Peyer's patch (tissue), 4 donors: ENCODE measurements at regions not wholly inside any gene's neighbourhood (a gene's known extent, or its start where the extent isn't known, plus 50 kb on each side); places are given as distances from the start of the nearest gene placed in this dataset.

Experiments used
- DNase-seq, 3 donors: peaks; one replicate each; pipeline ENCODE4 v3.0.0-alpha.2; 2017 to 2019
- H3K27ac ChIP-seq, 4 donors: fragments of 200-600 bp; sonication (generic); one replicate each; pipeline ENCODE4 v1.5.1; 2016 to 2019
- H3K27me3 ChIP-seq, 2 donors: fragments of 200-600 bp; sonication (generic); one replicate each; pipeline ENCODE4 v1.5.1; 2019
- H3K36me3 ChIP-seq, 3 donors: fragments of 200-600 bp; sonication (generic); one replicate each; pipeline ENCODE4 v1.5.1; 2016 to 2019
- H3K4me1 ChIP-seq, 4 donors: fragments of 200-600 bp; sonication (generic); one replicate each; pipeline ENCODE4 v1.5.1; 2016 to 2019
- H3K4me3 ChIP-seq, 4 donors: fragments of 200-600 bp; sonication (generic); 1 replicate in 3 of 4; 2 replicates in 1 of 4; pipeline ENCODE4 v1.5.1; 2016 to 2019; ENCODE audit warnings: mild to moderate bottlenecking in 1 of 4
- H3K9me3 ChIP-seq, 4 donors: fragments of 200-600 bp; sonication (generic); one replicate each; pipeline ENCODE4 v1.5.1; 2016 to 2019; ENCODE audit warnings: mild to moderate bottlenecking in 1 of 4
- POLR2A ChIP-seq, 2 donors: fragments of 450-650 bp; IDR thresholded peaks; one replicate each; pipeline ENCODE4 v1.5.1; 2017; ENCODE audit warnings: antibody characterized with exemption in 2 of 2, mild to moderate bottlenecking in 2 of 2, moderate library complexity in 2 of 2
- TF ChIP-seq, protein P1 (sequence below), 6 experiments: fragments of 450-650 bp in 4 of 6; fragments of 200-600 bp in 2 of 6; sonication (generic) in 1 of 6; IDR thresholded peaks; one replicate each; pipeline ENCODE4 v1.5.1; 2017 to 2019; ENCODE audit warnings: antibody characterized with exemption in 6 of 6, mild to moderate bottlenecking in 3 of 6, moderate library complexity in 1 of 6

DNA sequence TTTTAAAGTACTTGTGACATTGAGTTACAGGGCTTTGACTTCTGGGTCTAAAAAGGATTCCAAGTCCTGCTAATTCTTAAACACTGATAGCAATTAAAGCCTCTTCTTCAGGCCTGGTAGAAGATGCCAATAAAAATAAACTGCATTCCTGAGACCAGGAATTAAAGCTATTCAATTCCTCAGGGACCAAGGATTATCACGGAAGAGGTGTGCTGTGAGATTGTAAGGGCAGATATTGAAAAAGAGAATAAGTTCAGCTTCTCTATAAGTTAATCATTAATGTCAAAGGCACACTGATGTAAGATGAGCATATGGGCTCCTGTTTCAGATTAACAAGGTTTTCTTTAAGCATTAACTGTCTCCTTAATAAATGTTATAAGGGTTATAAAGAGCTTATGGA, 611.3 kb downstream of the SI start:
- H3K4me3 ChIP-seq, result no peak overlapping the region
- no peak for TF ChIP-seq POLR2A (IDR thresholded peaks at IDR 0.05)
- TF ChIP-seq, protein P1, sequence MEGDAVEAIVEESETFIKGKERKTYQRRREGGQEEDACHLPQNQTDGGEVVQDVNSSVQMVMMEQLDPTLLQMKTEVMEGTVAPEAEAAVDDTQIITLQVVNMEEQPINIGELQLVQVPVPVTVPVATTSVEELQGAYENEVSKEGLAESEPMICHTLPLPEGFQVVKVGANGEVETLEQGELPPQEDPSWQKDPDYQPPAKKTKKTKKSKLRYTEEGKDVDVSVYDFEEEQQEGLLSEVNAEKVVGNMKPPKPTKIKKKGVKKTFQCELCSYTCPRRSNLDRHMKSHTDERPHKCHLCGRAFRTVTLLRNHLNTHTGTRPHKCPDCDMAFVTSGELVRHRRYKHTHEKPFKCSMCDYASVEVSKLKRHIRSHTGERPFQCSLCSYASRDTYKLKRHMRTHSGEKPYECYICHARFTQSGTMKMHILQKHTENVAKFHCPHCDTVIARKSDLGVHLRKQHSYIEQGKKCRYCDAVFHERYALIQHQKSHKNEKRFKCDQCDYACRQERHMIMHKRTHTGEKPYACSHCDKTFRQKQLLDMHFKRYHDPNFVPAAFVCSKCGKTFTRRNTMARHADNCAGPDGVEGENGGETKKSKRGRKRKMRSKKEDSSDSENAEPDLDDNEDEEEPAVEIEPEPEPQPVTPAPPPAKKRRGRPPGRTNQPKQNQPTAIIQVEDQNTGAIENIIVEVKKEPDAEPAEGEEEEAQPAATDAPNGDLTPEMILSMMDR (IDR thresholded peaks at IDR 0.05), result no peak
- DNase-seq, result no peak

GRCh38 chr3:164465172-164465571, 613.1 kb downstream of the SI start:
- TF ChIP-seq, protein P1 (IDR thresholded peaks at IDR 0.05), result no peak
- no peak for DNase-seq
- no peaks in the 10 kb centered on the region for H3K36me3 ChIP-seq
- no peaks in the 10 kb centered on the region for H3K4me1 ChIP-seq
- H3K27ac ChIP-seq, result no peak overlapping the region
- H3K27me3 ChIP-seq, result no peaks in the 10 kb centered on the region
- no peak overlapping the region for H3K4me3 ChIP-seq
- H3K9me3 ChIP-seq, result no peaks in the 10 kb centered on the region

More for the DNA sequence above, 611.3 kb downstream of the SI start:
- H3K4me1 ChIP-seq, result no peaks in the 10 kb centered on the region
- H3K9me3 ChIP-seq, result no peaks in the 10 kb centered on the region
- H3K27ac ChIP-seq, result no peak overlapping the region
- no peaks in the 10 kb centered on the region for H3K27me3 ChIP-seq
- H3K36me3 ChIP-seq, result no peaks in the 10 kb centered on the region

- Histone ChIP-seq H3K9me3 (no peaks in the 10 kb centered on the region), H3K27ac (no peak overlapping the region), H3K36me3 (no peaks in the 10 kb centered on the region), H3K27me3 (no peaks in the 10 kb centered on the region), H3K4me3 (no peak overlapping the region), H3K4me1 (no peaks in the 10 kb centered on the region)
- TF ChIP-seq, protein P1 (IDR thresholded peaks at IDR 0.05), result no peak
- no peak for TF ChIP-seq POLR2A (IDR thresholded peaks at IDR 0.05)
- no peak for DNase-seq
Observed at GRCh38 chr3:164460851-164461250, 617.4 kb downstream of the SI start.

- TF ChIP-seq, protein P1 (IDR thresholded peaks at IDR 0.05), result no peak
- TF ChIP-seq POLR2A (IDR thresholded peaks at IDR 0.05), result no peak
- H3K27ac ChIP-seq, result no peak overlapping the region
- H3K9me3 ChIP-seq, result no peaks in the 10 kb centered on the region
- no peak for DNase-seq
- H3K4me3 ChIP-seq, result no peak overlapping the region
- H3K36me3 ChIP-seq, result no peaks in the 10 kb centered on the region
- H3K27me3 ChIP-seq, result no peaks in the 10 kb centered on the region
- no peaks in the 10 kb centered on the region for H3K4me1 ChIP-seq
Observed at GRCh38 chr3:164459521-164460151, 618.7 kb downstream of the SI start.

DNA sequence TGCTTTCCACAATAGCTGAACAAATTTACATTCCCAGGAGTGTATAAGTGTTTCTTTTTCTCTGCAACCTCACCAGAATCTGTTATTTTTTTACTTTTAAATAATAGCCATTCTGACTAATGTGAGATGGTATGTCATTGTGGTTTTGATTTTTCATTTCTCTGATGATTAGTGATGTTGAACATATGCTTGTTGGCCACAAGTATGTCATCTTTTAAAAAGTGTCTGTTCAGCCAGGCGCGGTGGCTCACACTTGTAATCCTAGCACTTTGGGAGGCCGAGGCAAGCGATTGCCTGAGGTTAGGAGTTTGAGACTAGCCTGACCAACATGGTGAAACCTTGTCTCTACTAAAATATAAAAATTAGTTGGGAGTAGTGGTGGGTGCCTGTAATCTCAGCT, 619.3 kb downstream of the SI start:
- H3K27me3 ChIP-seq, result no peaks in the 10 kb centered on the region
- H3K9me3 ChIP-seq, result no peaks in the 10 kb centered on the region
- no peaks in the 10 kb centered on the region for H3K36me3 ChIP-seq
- H3K4me3 ChIP-seq, result no peak overlapping the region
- TF ChIP-seq POLR2A (IDR thresholded peaks at IDR 0.05), result no peak
- TF ChIP-seq, protein P1 (IDR thresholded peaks at IDR 0.05), result no peak
- H3K27ac ChIP-seq, result no peak overlapping the region
- DNase-seq, result no peak
- H3K4me1 ChIP-seq, result no peaks in the 10 kb centered on the region

DNA sequence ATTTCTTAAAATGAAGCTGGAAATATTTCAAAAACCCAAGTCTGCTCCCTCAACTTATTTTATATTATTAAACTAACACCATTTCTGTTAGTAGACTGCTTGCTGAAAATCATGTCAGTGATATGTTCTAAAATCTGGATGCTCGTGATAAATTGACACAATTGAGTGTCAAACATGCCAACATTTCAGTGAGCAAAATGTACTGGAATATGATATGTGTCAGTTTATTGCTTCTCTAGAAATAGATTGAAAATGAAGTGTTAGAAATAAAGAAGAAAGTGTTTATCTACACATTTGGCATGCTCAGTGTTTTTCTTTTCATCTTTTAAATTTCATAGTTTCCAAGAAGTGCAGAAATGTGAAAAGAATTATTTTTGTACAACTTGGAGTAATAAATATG, 624.6 kb downstream of the SI start:
- Histone ChIP-seq H3K27me3 (no peaks in the 10 kb centered on the region), H3K4me3 (no peak overlapping the region), H3K36me3 (no peaks in the 10 kb centered on the region), H3K9me3 (no peaks in the 10 kb centered on the region), H3K4me1 (no peaks in the 10 kb centered on the region), H3K27ac (no peak overlapping the region)
- TF ChIP-seq, protein P1 (IDR thresholded peaks at IDR 0.05), result no peak
- TF ChIP-seq POLR2A (IDR thresholded peaks at IDR 0.05), result no peak
- DNase-seq, result no peak
